NCI-H446 (cell line): ENCODE measurements at regions not wholly inside any gene's neighbourhood (a gene's known extent, or its start where the extent isn't known, plus 50 kb on each side); places are given as distances from the start of the nearest gene placed in this dataset.
"Not testable (repeated sequence)": the region's sequence is repeated elsewhere in the genome, so short reads cannot be mapped to it uniquely, and the experiment has no call there.

ENCODE experiments used
- DNase-seq, 2 experiments: peaks; one replicate each; lab custom pipeline; 2025; lab: John Stamatoyannopoulos, UW

GRCh38 chr10:52481986-52482555 is 168.0 kb downstream of the DKK1 start:
- DNase-seq = no peak

- DNase-seq = no peak
These were observed 169.5 kb downstream of the DKK1 start for GRCh38 chr10:52483587-52483986.

GRCh38 chr10:52484206-52485065 is 170.4 kb downstream of the DKK1 start:
- no peak for DNase-seq

DNA sequence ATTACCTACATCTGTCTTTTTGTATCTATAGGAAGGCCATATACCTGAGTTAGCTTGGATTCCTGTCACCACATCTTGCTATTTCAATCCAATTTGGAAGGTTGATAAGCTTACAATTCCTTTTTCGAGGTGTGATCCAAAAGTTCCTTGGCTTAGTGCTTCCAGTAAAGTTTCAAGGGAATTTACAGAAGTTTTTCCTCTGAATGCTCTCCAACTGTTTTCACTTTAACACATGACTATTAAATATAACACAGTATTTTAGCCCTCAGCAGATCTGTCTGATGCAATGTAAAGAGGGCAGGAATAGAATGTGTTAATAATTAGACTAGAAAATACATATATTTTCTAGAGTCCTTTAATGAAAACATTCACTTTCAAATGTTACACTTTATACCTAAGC is 171.4 kb downstream of the DKK1 start:
- no peak for DNase-seq

DNA sequence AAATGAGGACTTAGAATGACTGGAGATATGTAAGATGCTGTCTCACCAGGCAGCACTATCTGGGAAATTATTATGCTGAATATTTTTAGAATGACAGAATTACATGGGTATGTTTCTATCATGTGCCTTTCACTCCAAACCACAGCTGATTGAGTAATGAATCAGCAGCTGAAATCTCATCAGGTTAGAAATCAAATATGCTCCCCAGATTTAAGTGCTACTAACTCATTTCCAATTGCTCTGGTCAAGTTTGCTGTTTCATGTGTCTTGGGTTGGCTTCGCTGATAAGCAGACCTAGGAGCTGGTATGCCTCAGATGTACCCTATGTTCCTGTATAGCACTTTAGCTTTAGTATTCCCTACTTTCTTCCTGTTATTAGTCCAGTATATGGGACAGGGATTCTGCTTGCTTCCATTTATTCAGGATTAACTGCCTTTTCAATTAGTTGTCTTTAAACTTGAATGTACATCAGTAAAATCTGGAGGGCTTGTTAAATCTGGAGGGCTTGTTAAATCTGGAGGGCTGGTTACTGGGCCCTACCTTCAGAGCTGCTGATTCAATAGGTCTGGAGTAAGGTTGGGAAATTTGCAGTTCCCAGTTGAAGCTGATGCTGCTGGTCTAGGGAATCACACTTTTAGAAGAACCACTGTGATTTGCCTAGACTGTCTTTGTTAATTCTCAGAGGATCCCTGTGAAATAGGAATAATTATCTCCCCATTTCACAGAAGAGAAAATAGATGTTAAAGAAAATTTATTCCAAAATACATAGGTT is 172.9 kb downstream of the DKK1 start:
- no peak for DNase-seq

- no peak for DNase-seq
These were observed 174.8 kb downstream of the DKK1 start for GRCh38 chr10:52488606-52489485.

DNA sequence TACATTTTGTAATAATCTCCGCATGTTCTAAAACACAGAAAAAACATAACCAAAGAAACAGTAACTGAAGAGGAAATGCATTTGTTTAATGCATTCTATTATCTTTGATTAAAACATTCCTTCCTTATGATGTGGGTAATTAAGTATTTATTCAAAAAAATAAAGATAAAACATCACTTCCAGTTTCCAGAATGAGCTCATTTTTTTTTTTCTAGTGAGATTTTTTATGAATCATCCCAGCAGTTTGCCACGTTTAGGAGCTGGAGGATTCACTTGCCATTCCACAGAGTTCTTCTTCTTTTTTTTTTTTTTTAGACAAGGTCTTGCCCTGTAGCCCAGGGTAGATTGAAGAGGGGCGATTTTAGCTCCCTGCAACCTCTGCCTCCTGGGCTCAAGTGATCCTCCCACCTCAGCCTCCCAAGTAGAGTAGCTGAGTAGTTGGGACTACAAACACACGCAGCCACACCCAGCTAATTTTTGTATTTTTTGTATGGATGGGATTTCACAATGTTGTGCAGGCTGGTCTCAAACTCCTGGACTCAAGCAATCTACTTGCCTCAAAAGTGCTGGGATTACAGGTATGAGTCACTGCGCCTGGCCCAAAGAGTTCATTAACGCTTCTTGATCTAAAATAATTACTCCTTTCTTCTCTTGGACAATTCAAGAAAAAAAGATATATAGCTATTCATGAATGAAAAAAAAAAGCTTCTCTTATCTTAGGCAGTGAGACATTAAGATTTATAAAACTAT is 177.3 kb downstream of the DKK1 start:
- no peak for DNase-seq

- DNase-seq = no peak
These were observed 185.2 kb downstream of the DKK1 start for GRCh38 chr10:52499281-52499680.

DNA sequence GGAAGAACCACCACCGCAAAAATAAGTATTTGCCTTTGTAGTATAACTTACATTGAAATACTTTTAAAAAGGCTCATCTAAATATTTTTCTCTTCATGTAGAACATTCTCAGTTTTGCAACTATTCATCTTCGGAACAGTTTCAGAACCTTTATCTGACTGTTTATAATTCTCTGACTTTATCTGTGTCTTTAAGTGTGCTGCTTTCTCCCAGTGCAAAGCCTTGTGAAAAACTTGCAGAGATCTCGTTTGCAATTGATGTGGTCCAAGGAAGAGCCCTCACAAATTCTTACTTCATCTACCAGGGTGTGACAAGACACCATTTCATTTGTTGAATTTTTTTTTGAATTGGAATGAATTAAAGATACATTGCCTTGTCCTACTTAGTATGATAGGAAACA is 186.4 kb downstream of the DKK1 start:
- DNase-seq = no peak

- DNase-seq = no peak
These were observed 188.2 kb downstream of the DKK1 start for GRCh38 chr10:52502237-52502636.

DNA sequence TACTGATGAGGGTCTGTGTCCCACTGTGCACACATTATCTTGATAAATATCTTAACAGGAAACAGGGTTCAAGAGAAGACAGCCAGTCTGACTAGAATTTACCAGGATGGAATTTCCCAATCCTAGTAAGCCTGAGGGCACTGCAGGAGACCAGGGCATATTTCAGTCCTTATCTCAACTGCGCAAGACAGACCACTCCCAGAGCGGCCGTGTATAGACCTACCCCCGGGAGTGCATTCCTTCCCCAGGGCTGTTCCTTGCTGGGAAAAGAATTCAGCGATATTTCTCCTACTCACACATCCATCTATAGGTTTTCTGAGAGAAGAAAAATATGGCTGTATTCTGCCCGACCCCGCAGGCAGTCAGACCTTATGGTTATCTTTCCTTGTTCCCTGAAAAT is 191.3 kb downstream of the DKK1 start:
- DNase-seq = not testable (repeated sequence)

DNA sequence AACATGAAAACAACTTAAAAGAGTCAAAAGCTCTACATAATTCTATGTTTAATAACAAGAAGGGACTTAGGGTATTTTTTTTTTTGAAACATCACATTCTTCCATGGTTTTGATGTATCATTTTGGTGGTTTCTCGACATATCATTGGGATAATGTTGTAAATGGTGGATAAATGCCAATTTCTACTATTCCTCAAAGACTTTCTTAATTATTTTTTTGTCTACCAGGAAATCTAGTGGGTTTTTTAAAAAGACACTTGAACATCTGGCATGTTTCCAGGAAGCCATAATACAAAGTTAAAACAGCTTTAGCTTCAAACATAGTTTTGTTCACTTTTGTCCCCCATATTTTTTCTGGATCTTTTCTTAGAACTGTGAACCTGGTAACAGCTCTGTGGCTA is 200.4 kb downstream of the DKK1 start:
- DNase-seq = no peak

DNA sequence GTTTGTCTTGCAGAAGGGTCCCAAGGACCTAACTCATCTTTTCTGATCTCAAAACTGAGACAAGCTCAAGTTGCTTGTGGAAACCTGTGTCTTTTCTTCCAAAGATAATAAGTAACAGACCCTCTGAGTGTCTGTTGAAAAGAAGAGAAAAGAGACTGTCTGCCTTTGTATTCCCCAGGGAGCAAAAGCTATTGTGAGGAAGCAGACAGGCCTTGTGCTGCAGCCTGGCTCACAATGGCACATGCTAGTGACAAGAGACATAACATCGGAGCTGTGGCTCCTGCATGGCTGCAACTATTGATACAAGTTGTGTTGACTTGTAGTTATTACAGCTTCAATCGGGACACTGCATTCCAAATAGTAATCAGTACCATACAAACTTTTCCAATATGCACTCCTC is 202.9 kb downstream of the DKK1 start:
- DNase-seq = no peak

GRCh38 chr10:52523696-52524095 is 209.6 kb downstream of the DKK1 start:
- no peak for DNase-seq

- DNase-seq = no peak
These were observed 211.7 kb downstream of the DKK1 start for GRCh38 chr10:52525761-52526160.

GRCh38 chr10:52526251-52526823 is 212.3 kb downstream of the DKK1 start:
- DNase-seq = no peak

DNA sequence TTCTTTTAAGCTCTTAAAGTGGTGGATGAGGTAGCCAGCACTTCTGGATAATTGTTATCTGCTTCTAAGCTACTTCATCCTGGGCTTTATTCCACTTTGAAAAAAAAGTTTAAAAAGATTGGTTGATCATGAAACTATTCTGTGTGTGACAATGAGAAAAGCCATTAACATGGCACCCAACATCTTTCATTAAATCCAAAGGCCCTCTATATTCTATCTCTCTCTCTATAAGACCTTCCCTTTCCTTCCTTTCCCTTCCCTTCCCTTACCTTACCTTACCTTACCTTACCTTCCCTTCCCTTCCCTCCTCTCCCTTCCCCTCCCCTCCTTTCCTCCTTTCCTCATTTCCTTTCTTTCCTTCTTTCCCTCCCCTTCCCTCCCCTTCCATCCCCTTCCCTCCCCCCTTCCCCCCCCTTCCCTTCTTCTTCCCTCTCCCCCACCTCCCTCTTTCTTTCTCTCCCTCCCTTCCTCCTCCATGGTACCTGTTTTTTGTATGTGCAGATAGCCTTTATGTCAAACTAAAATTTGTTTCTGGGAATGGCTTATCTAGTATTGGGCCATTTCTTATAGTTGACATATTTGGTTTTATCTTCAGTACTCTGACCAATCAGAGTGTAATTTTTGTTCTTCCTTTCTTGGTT is 218.7 kb downstream of the DKK1 start:
- no peak for DNase-seq

DNA sequence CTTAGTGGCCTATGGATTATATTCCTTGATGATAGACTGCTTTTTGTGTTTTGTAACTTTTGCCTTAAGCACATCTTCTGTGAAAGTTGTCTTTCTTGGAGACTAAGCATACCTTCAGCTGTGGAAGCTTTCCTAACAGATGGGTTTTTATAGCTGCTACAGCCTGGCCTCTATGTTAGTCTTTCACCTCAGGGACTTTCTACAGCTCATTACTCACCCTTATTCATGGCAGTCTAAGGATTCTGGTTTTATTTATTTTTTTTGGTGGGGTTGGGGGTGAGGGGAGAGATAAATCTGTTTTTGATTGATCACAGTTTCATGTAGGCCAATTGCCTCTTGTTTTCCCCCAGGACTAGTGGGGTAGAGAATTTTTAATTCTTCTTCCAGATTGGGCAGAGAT is 219.9 kb downstream of the DKK1 start:
- DNase-seq = no peak

DNA sequence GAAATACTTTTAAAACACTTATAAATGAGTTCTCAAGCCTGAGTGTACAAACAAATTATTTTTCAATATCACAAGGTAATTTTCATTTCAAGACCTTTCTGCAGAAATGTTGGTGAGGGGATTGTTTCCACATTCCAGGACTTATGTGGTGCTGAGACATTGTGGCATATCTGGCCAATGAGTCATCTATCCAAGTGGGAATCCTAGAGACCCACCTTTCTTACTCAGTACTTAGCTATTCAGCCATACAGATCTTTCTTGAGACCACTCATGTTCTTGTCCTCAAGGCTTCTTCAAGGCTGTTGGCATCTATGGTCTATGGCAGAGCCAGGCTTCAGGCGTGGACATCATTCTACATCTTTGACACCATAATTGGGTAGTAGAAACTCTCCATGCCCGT is 225.4 kb downstream of the DKK1 start:
- DNase-seq = no peak

DNA sequence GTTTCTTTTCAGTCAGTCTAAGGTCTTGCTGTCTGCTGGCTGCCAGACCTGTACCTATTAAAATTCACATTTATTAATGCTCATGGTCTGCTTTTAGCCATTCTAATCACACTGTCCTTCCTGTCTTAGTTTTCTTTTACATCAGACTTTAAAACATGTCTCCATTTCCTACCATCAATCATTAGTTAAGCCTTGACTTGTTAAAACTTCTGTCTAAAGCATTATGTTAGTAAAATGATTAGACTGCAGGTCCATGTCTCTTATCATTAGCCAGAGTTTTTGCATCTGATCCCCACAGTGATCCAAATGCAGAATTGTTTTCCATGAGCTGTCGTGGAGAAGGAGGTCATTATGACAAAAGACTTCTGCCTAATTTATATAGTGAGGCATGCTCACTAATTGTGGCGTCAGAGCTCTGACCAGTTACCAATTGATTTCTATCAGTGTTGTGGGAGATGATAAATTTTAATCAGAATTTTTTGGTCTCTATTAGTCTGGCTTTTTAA is 226.5 kb downstream of the DKK1 start:
- DNase-seq = no peak
